ENCODE measurements at regions not wholly inside any gene's neighbourhood (a gene's known extent, or its start where the extent isn't known, plus 50 kb on each side); places are given as distances from the start of the nearest gene placed in this dataset.

- H3K4me3 ChIP-seq (ENCODE audit: low read depth, low read length) = no peak overlapping the region
- TF ChIP-seq CTCF (conservative IDR thresholded peaks at IDR 0.05; ENCODE audit: low read depth, low read length) = no peak
- no peak for DNase-seq (ENCODE audit: low read depth)
These were observed 309.2 kb upstream of the DDI1 start for GRCh38 chr11:103727262-103727661.

- no peak overlapping the region for H3K4me3 ChIP-seq (ENCODE audit: low read depth, low read length)
- no peak for DNase-seq (ENCODE audit: low read depth)
- TF ChIP-seq CTCF (conservative IDR thresholded peaks at IDR 0.05; ENCODE audit: low read depth, low read length) = no peak
These were observed 306.8 kb upstream of the DDI1 start for GRCh38 chr11:103729617-103730016.

GRCh38 chr11:103730131-103730940 lies 306.1 kb upstream of the DDI1 start:
- H3K4me3 ChIP-seq (ENCODE audit: low read depth, low read length) = no peak overlapping the region
- no peak for DNase-seq (ENCODE audit: low read depth)
- no peak for TF ChIP-seq CTCF (conservative IDR thresholded peaks at IDR 0.05; ENCODE audit: low read depth, low read length)

GRCh38 chr11:103731670-103732069 lies 304.8 kb upstream of the DDI1 start:
- no peak for DNase-seq (ENCODE audit: low read depth)
- no peak overlapping the region for H3K4me3 ChIP-seq (ENCODE audit: low read depth, low read length)
- TF ChIP-seq CTCF (conservative IDR thresholded peaks at IDR 0.05; ENCODE audit: low read depth, low read length) = no peak

- no peak overlapping the region for H3K4me3 ChIP-seq (ENCODE audit: low read depth, low read length)
- no peak for TF ChIP-seq CTCF (conservative IDR thresholded peaks at IDR 0.05; ENCODE audit: low read depth, low read length)
- DNase-seq (ENCODE audit: low read depth) = no peak
These were observed 302.6 kb upstream of the DDI1 start for GRCh38 chr11:103733889-103734288.

GRCh38 chr11:103735497-103736032 lies 300.9 kb upstream of the DDI1 start:
- no peak for TF ChIP-seq CTCF (conservative IDR thresholded peaks at IDR 0.05; ENCODE audit: low read depth, low read length)
- DNase-seq (ENCODE audit: low read depth) = no peak

More at GRCh38 chr11:103735497-103736032, 300.9 kb upstream of the DDI1 start:
- H3K4me3 ChIP-seq (ENCODE audit: low read depth, low read length) = no peak overlapping the region

All from epithelial cell of proximal tubule (primary cell).